WTC11 (cell line): ENCODE measurements at regions not wholly inside any gene's neighbourhood (a gene's known extent, or its start where the extent isn't known, plus 50 kb on each side); places are given as distances from the start of the nearest gene placed in this dataset.

ENCODE experiments used
- CREB1 ChIP-seq: sonication (generic); formaldehyde crosslinking; IDR thresholded peaks from 2 replicates; pipeline ENCODE4 v1.8.0; 2023; ENCODE audit warnings: mild to moderate bottlenecking, missing genetic modification reagents
- HMGA2 ChIP-seq: fragments of 250-450 bp; sonication (Bioruptor Pico); IDR thresholded peaks from 2 replicates; pipeline ENCODE4 v1.4.0; 2021; ENCODE audit warnings: mild to moderate bottlenecking, moderate library complexity
- SMAD3 ChIP-seq: sonication (generic); formaldehyde crosslinking; IDR thresholded peaks from 2 replicates; pipeline ENCODE4 v1.8.0; 2022; ENCODE audit warnings: missing genetic modification reagents, mild to moderate bottlenecking, borderline replicate concordance
- SOX15 ChIP-seq: fragments of 250-450 bp; sonication (Bioruptor Pico); IDR thresholded peaks from 2 replicates; pipeline ENCODE4 v1.9.0; 2021; ENCODE audit warnings: mild to moderate bottlenecking
- TCF7 ChIP-seq: sonication (generic); formaldehyde crosslinking; IDR thresholded peaks from 2 replicates; pipeline ENCODE4 v1.8.0; 2022; ENCODE audit warnings: mild to moderate bottlenecking, low read depth, missing genetic modification reagents, moderate library complexity
- ZNF416 ChIP-seq: fragments of 250-450 bp; sonication (Bioruptor Pico); IDR thresholded peaks from 2 replicates; pipeline ENCODE4 v1.9.0; 2021; ENCODE audit warnings: mild to moderate bottlenecking, inconsistent platforms
- TF ChIP-seq, protein P1 (sequence below): sonication (generic); formaldehyde crosslinking; IDR thresholded peaks from 2 replicates; pipeline ENCODE4 v1.8.0; 2023; ENCODE audit warnings: missing genetic modification reagents, mild to moderate bottlenecking, borderline replicate concordance
- TF ChIP-seq, protein P2 (sequence below): sonication (generic); formaldehyde crosslinking; IDR thresholded peaks from 2 replicates; pipeline ENCODE4 v1.8.1; 2023; ENCODE audit warnings: mild to moderate bottlenecking, missing genetic modification reagents
- TF ChIP-seq, protein P3 (sequence below): fragments of 200-600 bp; IDR thresholded peaks from 2 replicates; pipeline ENCODE4 v1.8.0; 2022; ENCODE audit warnings: antibody characterized with exemption
- TF ChIP-seq, protein P4 (sequence below): fragments of 250-450 bp; sonication (Bioruptor Pico); IDR thresholded peaks from 2 replicates; pipeline ENCODE4 v2.1.2; 2022; ENCODE audit warnings: mild to moderate bottlenecking, moderate library complexity
- TF ChIP-seq, protein P5 (sequence below): sonication (generic); formaldehyde crosslinking; IDR thresholded peaks from 2 replicates; pipeline ENCODE4 v1.8.0; 2022; ENCODE audit warnings: mild to moderate bottlenecking, missing genetic modification reagents
- TF ChIP-seq, protein P6 (sequence below): sonication (generic); formaldehyde crosslinking; IDR thresholded peaks from 2 replicates; pipeline ENCODE4 v1.8.1; 2023; ENCODE audit warnings: mild to moderate bottlenecking, missing genetic modification reagents, borderline replicate concordance

DNA sequence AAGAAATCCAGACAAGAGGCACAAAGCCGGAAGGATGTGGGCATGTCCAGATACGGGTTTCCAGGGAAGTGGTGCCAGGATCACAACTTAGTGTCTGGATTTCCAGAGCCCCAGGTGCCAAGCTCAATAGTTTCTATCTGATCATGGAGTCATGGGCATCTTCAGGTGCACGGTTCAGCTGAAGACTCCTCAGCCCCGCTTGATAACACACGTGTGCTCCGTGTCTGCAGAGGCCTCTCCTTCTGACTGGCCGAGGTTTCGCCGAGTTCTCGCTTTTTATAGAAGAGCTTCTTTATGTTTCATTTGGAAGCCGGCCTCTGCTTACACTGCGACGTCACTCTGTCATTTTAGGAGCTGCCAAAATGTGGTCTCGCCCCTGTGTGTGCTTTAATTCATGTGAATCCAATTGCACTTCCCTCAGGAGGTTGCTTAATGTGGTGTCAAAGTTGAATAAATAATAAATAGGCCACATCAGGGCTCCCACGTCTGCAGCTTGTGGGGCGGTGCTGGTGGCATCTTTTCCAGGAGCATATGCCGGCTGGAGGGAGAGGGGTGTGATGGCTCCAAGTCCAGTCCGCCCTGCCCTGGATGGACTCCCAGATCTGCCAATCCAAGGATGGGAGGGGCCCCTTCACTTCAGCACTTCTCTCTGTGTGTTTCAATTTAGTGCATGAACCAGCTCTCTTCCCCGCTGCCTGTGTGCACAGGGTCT is 1410.8 kb downstream of the TBC1D22A start:
- TF ChIP-seq, protein P1, sequence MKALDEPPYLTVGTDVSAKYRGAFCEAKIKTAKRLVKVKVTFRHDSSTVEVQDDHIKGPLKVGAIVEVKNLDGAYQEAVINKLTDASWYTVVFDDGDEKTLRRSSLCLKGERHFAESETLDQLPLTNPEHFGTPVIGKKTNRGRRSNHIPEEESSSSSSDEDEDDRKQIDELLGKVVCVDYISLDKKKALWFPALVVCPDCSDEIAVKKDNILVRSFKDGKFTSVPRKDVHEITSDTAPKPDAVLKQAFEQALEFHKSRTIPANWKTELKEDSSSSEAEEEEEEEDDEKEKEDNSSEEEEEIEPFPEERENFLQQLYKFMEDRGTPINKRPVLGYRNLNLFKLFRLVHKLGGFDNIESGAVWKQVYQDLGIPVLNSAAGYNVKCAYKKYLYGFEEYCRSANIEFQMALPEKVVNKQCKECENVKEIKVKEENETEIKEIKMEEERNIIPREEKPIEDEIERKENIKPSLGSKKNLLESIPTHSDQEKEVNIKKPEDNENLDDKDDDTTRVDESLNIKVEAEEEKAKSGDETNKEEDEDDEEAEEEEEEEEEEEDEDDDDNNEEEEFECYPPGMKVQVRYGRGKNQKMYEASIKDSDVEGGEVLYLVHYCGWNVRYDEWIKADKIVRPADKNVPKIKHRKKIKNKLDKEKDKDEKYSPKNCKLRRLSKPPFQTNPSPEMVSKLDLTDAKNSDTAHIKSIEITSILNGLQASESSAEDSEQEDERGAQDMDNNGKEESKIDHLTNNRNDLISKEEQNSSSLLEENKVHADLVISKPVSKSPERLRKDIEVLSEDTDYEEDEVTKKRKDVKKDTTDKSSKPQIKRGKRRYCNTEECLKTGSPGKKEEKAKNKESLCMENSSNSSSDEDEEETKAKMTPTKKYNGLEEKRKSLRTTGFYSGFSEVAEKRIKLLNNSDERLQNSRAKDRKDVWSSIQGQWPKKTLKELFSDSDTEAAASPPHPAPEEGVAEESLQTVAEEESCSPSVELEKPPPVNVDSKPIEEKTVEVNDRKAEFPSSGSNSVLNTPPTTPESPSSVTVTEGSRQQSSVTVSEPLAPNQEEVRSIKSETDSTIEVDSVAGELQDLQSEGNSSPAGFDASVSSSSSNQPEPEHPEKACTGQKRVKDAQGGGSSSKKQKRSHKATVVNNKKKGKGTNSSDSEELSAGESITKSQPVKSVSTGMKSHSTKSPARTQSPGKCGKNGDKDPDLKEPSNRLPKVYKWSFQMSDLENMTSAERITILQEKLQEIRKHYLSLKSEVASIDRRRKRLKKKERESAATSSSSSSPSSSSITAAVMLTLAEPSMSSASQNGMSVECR (CRISPR knock-in tag) = no peak
- TF ChIP-seq, protein P2, sequence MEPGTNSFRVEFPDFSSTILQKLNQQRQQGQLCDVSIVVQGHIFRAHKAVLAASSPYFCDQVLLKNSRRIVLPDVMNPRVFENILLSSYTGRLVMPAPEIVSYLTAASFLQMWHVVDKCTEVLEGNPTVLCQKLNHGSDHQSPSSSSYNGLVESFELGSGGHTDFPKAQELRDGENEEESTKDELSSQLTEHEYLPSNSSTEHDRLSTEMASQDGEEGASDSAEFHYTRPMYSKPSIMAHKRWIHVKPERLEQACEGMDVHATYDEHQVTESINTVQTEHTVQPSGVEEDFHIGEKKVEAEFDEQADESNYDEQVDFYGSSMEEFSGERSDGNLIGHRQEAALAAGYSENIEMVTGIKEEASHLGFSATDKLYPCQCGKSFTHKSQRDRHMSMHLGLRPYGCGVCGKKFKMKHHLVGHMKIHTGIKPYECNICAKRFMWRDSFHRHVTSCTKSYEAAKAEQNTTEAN (CRISPR knock-in tag) = no peak
- TF ChIP-seq, protein P3, sequence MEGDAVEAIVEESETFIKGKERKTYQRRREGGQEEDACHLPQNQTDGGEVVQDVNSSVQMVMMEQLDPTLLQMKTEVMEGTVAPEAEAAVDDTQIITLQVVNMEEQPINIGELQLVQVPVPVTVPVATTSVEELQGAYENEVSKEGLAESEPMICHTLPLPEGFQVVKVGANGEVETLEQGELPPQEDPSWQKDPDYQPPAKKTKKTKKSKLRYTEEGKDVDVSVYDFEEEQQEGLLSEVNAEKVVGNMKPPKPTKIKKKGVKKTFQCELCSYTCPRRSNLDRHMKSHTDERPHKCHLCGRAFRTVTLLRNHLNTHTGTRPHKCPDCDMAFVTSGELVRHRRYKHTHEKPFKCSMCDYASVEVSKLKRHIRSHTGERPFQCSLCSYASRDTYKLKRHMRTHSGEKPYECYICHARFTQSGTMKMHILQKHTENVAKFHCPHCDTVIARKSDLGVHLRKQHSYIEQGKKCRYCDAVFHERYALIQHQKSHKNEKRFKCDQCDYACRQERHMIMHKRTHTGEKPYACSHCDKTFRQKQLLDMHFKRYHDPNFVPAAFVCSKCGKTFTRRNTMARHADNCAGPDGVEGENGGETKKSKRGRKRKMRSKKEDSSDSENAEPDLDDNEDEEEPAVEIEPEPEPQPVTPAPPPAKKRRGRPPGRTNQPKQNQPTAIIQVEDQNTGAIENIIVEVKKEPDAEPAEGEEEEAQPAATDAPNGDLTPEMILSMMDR = no peak
- TF ChIP-seq ZNF416 (no peak), HMGA2 (no peak), SOX15 (CRISPR knock-in tag) (no peak), SMAD3 (no peak), CREB1 (CRISPR knock-in tag) (no peak), TCF7 (CRISPR knock-in tag) (no peak)
- TF ChIP-seq, protein P4, sequence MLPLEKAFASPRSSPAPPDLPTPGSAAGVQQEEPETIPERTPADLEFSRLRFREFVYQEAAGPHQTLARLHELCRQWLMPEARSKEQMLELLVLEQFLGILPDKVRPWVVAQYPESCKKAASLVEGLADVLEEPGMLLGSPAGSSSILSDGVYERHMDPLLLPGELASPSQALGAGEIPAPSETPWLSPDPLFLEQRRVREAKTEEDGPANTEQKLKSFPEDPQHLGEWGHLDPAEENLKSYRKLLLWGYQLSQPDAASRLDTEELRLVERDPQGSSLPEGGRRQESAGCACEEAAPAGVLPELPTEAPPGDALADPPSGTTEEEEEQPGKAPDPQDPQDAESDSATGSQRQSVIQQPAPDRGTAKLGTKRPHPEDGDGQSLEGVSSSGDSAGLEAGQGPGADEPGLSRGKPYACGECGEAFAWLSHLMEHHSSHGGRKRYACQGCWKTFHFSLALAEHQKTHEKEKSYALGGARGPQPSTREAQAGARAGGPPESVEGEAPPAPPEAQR (CRISPR knock-in tag) = no peak
- TF ChIP-seq, protein P5, sequence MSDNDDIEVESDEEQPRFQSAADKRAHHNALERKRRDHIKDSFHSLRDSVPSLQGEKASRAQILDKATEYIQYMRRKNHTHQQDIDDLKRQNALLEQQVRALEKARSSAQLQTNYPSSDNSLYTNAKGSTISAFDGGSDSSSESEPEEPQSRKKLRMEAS (CRISPR knock-in tag) = no peak
- TF ChIP-seq, protein P6, sequence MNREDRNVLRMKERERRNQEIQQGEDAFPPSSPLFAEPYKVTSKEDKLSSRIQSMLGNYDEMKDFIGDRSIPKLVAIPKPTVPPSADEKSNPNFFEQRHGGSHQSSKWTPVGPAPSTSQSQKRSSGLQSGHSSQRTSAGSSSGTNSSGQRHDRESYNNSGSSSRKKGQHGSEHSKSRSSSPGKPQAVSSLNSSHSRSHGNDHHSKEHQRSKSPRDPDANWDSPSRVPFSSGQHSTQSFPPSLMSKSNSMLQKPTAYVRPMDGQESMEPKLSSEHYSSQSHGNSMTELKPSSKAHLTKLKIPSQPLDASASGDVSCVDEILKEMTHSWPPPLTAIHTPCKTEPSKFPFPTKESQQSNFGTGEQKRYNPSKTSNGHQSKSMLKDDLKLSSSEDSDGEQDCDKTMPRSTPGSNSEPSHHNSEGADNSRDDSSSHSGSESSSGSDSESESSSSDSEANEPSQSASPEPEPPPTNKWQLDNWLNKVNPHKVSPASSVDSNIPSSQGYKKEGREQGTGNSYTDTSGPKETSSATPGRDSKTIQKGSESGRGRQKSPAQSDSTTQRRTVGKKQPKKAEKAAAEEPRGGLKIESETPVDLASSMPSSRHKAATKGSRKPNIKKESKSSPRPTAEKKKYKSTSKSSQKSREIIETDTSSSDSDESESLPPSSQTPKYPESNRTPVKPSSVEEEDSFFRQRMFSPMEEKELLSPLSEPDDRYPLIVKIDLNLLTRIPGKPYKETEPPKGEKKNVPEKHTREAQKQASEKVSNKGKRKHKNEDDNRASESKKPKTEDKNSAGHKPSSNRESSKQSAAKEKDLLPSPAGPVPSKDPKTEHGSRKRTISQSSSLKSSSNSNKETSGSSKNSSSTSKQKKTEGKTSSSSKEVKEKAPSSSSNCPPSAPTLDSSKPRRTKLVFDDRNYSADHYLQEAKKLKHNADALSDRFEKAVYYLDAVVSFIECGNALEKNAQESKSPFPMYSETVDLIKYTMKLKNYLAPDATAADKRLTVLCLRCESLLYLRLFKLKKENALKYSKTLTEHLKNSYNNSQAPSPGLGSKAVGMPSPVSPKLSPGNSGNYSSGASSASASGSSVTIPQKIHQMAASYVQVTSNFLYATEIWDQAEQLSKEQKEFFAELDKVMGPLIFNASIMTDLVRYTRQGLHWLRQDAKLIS = no peak
